Stimulated activated CD4-positive, alpha-beta T cell treated with anti-CD3 and anti-CD28 coated beads, Interleukin-1b, Interleukin-23, amount 100 ng/mL, for 1 hour (primary cell): ENCODE measurements at regions not wholly inside any gene's neighbourhood (a gene's known extent, or its start where the extent isn't known, plus 50 kb on each side); places are given as distances from the start of the nearest gene placed in this dataset.

Experiments
- DNase-seq, 2 donors: peaks; one replicate each; pipeline ENCODE4 v3.0.0-alpha.2; 2020; ENCODE audit warnings: low read depth in 2 of 2

DNA sequence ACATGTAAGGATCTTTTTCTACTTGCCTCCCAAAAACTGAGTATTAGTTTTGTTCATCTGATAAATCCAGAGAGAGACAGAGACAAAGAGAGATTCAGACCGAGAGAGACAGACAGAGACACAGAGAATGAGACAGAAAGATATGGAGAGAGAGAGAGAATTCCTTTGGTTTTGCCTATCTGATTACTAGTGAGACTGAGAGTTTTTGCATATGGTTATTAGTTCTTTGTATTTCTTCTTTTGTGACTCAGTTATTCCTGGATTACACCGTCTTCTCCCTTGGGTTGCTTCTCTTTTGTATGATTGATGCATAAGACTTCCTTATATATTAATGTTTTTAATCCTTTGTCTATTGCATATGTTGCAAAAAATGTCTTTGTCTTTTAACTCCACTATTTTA is 91.2 kb upstream of the SPATA31C2 start:
- no peak for DNase-seq

DNA sequence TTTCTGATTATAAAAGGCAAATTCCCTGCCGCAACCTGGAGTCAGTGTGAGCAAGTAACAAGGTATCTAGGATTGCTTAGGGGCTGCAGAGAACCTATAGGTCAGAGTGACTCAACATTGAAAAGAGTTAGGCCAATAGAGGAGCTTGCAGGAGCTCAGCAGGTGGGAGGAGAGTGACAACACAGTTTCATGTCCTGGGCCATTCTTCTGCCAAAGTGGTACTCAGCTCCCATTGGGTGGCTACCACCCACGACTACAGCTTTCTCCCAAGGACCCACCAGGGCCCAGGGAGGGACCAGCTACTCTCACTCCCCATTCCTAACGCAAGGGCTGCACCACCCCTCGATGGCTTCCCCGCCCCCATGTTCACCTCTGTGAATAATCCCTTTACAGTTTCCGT is 86.7 kb upstream of the SPATA31C2 start:
- no peak for DNase-seq

DNA sequence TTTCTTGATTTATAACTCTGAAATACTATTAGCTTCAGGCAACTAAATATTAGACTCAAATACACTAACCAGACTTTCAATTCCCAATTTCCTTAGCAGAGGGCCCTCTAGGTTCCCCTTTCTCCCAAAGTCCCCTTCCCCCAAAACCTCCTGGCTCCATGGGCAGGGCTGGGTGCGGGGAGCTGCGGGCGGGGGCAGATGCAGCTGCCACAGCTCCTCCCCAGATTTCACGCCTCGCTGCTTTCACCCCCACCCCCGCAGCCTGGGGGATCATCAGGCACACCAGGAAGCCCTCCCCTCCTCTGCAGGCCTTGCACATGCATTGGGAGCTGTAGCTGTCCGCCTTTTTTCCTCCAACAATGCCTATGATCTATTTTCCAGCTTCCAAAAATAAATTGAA is 82.8 kb upstream of the SPATA31C2 start:
- no peak for DNase-seq

DNA sequence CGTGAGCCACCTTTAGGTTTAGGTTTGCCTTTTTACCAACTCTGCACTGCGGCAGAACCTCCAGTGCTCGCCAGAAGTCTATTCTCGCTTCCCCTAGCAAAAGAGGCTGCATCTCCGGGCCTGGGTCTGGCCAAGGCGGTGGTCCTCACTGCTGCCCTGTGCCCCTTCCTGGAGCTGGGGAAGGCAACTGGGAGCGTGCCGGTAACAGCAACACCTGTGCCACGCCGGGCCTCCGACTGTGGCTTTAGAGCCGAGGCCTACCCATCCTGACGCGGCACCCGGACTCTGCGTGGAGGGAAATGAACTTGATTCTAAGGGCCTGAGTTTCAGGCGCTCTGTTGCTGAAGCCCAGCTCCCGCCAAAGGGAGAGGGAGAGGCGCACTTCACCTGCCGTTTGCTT is 82.4 kb upstream of the SPATA31C2 start:
- no peak for DNase-seq

DNA sequence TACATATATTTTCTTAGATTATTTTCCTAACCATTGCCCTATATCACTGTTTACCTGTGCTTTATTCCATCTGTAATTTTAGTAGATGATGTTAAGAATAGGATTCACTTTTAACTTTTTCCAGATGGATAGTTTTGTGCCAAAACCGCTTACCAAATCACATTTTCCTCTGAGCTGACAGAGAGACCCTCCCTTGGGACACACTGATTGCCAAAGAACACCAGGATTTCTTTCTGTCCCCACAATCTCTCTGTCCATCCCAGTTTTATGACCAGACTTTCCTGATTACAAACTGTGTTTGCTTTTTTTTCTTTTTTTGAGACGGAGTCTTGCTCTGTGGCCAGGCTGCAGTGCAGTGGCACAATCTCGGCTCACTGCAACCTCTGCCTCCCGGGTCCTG is 81.3 kb upstream of the SPATA31C2 start:
- DNase-seq = no peak

DNA sequence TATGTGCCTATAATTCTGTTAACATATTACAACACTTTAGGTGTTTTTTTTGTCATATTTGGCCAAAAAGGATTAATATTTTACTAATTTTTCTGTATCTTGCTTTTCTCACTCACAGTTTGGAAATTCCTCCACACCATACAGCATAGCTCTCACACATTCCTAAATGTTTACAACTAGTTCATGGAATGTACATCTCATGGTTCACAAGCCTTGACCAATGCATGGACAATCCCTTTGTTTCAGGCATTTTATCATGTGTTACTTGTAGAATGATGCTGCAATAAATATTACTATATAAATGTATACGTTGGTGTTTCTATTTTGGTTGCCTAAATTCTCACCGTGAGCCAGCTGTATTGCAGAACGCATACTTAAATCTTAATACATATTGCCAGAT is 80.5 kb upstream of the SPATA31C2 start:
- no peak for DNase-seq

DNA sequence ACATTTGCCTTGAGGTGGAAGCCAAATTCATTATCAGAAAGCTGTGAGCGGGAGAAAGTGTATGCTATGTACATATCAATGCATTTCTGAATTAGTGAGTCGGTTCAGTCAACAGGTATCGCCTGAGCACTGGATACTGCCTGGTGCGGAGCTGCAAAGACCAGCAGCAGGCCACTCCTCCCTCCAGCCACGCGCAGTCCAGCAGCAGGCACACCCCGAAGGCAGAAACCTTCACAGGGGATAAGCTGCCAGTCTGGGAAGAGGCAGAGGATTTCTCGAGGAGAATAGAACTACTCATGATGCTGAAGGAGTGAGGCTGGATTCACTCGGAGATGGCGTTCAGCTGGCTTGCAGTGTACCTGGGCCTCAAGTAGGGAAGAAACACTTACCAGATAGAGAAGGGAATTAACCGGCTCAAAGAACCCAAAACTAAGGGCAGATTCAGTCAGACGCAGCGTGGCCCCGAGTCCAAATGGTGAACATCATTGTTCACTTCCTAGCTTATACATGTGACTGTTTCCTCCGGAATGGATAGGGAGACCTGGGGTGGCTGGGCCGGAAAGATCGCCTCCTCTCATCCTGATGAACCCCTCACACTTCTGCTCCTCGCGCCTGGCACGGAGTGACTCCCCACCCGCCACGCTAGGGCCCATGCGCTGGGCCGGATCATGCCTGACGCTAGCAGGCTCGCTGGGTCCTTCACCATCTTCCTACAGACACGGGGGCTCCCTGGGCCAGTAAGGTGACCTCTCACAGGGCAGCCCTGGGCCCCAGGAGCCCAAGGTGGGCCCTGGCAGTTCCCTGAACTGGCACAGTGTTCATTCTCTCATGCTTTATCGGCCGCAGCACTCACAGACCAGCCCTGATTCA is 78.1 kb upstream of the SPATA31C2 start:
- no peak for DNase-seq

DNA sequence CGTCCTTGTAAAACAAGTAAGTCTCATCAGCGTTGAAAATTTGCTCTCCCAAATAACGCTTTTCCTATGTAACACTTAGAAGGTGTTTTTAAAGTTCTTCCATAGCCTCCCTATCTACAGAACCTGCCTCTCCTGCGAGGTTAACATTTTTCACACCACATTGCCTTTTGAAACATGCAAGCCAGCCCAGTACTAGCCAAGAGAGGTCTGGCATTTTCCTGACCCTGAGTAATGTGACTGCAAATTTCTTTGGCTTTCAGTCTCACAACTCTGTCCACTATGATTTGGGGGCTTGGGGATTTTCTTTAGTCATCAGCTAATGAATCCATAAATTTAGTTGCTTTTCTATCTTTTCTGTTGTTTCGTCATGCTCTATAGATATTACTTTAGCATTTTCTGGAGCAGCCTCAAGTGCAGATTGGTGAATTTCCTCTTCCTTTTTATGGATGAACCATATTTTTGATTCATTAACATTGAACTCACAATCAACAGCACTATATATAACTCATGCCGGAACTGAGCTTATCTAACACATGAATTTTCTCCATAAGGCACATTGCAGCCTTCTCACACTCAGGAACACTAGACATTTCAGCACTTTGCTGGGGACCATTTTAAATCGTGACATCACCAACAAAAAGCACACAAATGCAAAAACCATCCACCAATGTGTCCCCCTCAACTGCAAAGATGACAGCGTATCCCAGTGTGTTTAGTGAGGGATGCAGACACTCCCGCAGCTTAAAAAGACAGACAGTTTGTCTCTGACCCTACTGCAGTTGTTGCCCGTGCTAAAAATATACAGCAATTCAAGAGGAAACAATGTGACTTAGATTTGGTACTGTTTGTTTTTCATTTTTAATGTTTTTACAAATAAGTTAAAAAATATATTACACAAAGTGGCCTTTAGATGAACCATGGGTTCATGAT is 77.2 kb upstream of the SPATA31C2 start:
- DNase-seq = no peak

DNA sequence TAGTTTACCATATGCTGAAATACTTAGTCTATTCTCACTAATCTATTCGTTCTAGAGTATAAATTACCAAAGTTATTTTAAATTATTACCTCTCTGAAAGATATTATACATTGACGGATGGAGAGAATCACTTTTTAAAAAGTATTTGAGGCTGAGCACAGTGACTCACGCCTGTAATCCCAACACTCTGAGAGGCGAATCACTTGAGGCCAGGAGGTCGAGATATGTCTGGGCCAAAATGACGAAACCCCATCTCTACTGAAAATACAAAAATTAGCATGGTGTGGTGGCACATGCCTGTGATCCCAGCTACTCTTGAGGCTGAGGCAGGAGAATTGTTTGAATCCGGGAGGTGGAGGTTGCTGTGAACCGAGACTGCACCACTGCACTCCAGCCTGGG is 64.0 kb upstream of the SPATA31C2 start:
- DNase-seq = no peak

DNA sequence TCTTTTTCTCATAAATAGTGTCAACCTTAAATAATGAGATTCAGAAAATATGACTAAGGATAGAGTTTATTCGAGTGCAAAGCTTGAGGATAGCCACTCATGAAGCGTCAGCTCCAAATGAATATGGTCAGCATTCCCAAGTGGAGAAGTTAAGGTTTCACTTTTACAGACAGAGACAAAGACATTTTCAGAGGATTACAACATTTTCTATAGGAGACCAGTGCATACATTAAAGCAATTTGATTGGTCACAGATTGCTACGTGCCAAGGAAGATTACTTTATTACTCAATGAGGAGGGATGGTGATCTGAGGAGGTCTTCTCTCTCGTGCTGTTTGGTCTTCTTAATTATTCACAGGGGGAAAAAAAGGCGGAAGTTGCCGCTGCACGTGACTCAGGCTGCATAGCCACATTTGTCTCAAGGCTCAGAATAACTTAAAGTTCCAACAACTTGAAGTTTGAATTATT is 60.1 kb upstream of the SPATA31C2 start:
- no peak for DNase-seq

DNA sequence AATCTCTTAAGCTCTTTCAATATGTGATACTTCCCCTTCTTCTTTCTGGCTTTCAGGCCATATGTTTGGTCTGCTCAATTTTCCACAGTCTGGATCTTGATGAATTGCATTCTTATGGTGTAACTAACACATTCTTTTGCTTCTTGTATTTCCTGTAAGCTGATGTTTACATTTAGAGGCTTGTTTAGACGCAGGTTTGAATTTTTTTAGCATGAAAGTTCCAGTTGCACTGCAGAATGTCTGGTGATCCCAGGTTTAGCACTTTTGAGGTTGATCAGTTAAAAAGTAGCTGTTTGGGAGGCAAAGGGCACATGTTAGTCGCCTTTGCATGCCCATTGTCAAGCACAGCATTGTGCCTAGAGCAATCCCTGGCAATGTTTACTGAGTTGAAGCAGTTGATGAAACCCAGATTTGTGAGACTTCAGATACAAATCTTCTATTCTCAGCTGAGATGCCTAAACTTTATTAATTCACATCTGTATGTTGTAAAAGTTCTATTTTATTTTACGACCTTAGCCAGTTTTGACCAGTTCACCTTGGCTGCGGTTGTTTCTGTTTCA is 59.6 kb upstream of the SPATA31C2 start:
- no peak for DNase-seq

DNA sequence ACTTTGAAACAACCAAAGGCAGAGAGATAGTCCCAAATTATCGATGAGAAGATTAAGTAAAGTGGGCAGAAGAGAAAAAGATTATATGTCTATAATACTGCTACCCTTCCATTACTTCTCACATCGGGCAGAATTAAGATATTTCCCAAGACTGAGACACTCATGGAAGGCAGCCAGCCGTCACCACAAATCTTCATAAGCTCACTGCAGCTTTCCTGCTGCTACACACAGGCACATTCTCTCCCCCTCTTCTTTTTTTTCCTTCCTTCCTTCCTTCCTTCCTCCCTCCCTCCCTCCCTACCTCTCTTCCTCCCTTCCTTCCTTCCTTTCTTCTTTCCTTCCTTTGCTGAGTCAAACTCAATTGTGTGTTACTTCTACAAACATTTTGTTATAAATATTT is 58.7 kb upstream of the SPATA31C2 start:
- DNase-seq = no peak

DNA sequence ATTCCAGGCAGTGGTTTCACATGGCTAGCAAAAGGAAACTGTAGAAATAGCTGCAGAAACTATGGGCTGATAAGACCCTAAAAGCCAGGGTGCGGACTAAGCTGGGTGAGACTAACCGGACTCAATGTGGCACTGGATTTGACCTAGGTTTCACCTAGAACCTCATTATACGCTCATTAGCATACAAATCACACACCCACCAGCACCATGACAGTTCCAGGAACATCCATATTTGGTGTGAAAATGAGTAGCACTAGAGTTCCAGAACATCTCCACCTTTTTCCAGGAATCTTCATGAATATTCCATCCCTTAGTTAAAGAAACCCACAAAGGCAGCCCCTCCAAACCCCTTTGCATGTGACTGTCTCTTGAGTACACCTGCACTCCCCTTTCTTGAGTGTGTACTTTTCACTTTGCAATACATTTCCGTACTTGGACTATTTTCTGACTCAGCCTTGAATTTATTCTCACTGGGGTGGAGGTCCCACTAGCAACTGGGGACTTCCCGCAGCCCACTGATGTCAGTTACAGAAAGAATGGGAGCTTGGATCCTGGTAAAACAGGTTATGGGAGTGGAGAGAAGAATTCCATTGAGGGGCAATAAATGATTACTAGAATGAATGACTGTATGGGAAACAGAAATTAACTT is 58.0 kb upstream of the SPATA31C2 start:
- DNase-seq = no peak

DNA sequence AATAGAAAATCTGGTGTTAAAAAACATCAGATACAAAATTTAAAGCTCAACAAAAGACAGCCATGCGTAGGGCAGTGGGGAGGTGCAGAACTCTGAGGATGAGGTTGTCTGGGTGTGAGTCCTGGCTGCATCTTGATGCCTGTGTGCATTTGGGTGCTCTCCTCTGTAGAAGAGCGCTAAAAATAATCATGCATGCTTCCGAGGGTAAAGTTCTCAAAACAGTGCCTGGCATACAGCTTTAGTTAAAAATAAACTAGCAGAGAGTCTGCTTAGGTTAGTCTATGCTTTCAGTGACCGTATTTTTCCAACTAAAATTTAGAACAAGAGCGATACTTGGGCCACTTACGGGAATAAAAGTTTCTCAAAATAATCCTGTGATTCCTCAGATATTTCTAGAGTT is 55.5 kb upstream of the SPATA31C2 start:
- no peak for DNase-seq

DNA sequence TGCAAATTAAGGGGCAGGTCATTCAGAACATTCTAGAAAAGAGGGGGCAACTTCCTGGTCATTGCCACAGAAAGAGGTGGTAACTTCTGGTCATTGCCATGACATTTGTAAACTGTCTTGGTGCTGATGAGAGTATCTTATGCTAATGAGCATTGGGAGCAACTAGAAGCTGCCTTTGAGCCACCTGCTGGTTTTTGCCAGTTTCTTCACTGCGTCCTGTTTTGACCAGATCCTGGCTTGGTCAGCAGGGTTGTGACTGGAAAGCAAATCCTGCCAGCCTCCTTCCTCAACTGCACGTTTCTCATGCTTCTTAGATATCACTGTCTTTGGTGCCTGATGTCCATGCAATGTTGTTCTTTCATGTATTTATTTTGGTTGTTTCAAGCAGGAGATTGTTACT is 53.2 kb upstream of the SPATA31C2 start:
- DNase-seq = no peak

DNA sequence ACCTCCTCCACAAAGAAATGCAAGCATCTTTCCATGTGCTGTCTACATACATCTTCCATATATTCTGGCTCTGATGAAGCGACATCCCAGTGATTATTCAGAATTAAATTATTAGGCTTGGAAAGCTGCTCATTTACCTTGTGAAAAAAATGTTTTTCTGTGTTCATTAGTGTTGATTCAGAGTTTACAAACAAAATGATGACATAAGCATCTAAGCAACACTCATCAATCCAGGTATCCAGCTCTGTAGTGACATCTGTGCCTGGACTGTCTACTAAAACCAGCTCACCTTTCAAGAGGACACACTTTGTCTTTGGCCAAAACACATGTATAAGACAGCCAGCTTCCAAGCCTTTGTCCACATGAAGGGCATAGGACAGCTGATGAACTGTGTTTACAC is 51.1 kb upstream of the SPATA31C2 start:
- DNase-seq = no peak
